Effector memory CD4-positive, alpha-beta T cell (primary cell): ENCODE measurements at regions not wholly inside any gene's neighbourhood (a gene's known extent, or its start where the extent isn't known, plus 50 kb on each side); places are given as distances from the start of the nearest gene placed in this dataset.

ENCODE experiments used
- DNase-seq, 3 donors: peaks; one replicate each; pipeline ENCODE4 v3.0.0-alpha.2; 2020
- H3K27ac ChIP-seq: 2 replicates; pipeline ENCODE4 v1.7.0; 2013; ENCODE audit warnings: mild to moderate bottlenecking, low read length, moderate library complexity; ENCODE audit not compliant: insufficient read depth, poor library complexity, severe bottlenecking
- H3K27me3 ChIP-seq: replicated peaks from 2 replicates; pipeline ENCODE4 v1.7.0; 2013; ENCODE audit warnings: mild to moderate bottlenecking, low read length; ENCODE audit not compliant: insufficient read depth, control insufficient read depth, poor library complexity, severe bottlenecking
- H3K36me3 ChIP-seq: 2 replicates; pipeline ENCODE4 v1.7.0; 2013; ENCODE audit warnings: mild to moderate bottlenecking, low read length, moderate library complexity; ENCODE audit not compliant: control insufficient read depth, insufficient read depth
- H3K4me1 ChIP-seq: 2 replicates; pipeline ENCODE4 v1.7.0; 2013; ENCODE audit warnings: low read length, mild to moderate bottlenecking; ENCODE audit not compliant: control insufficient read depth, insufficient read depth, poor library complexity, severe bottlenecking
- H3K4me3 ChIP-seq: 2 replicates; pipeline ENCODE4 v1.7.0; 2013; ENCODE audit warnings: low read length, low read depth, mild to moderate bottlenecking; ENCODE audit not compliant: insufficient read depth, poor library complexity, severe bottlenecking
- H3K9me3 ChIP-seq: 2 replicates; pipeline ENCODE4 v1.7.0; 2013; ENCODE audit warnings: mild to moderate bottlenecking, low read length, moderate library complexity; ENCODE audit not compliant: control insufficient read depth

- Histone ChIP-seq H3K27me3 (no peaks in the 10 kb centered on the region), H3K4me3 (no peak overlapping the region), H3K9me3 (no peaks in the 10 kb centered on the region), H3K36me3 (no peaks in the 10 kb centered on the region), H3K27ac (no peak overlapping the region), H3K4me1 (no peaks in the 10 kb centered on the region)
- DNase-seq: no peak
Observed at GRCh38 chr7:128145191-128145590, 95.9 kb upstream of the LEP start.

DNA sequence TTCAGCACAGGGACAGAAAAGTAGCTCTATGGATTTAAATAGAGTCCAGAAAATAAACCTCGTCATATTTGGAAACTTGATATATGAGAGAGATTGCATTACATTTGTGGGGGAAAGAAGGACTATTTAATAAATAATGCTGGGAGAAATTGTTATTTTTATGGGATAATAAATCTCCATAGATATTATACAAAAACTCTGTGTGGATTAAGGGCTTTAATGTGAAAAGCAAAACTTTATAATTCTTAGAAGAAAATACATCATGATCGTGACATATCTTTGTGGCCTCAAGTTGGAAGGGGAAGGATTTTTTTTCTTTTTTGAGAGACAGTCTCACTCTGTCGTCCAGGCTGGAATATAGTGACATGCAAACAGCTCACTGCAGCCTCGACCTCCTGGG lies 95.0 kb upstream of the LEP start:
- no peak for DNase-seq
- no peaks in the 10 kb centered on the region for H3K4me1 ChIP-seq
- H3K36me3 ChIP-seq: no peaks in the 10 kb centered on the region
- H3K27ac ChIP-seq: no peak overlapping the region
- no peaks in the 10 kb centered on the region for H3K9me3 ChIP-seq
- H3K27me3 ChIP-seq: no peaks in the 10 kb centered on the region
- H3K4me3 ChIP-seq: no peak overlapping the region

DNA sequence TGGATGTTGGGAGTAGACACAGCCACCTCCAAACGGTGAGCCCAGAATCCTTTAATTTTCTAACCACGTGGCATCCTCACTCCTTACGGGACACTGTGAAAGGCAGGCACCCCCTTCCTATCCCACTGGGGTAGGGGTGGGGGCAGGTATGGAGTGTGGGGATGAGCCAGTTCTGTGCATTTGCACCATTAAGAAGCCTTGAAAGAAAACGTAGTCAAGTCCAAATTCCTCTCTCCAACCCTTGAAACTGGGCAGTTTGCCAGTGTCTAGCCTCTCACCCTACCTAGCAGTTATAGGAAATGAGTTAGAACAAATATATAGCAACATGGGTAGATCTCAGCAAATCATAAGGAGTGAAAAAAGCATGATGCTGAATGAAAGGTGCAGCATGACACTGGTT lies 92.4 kb upstream of the LEP start:
- Histone ChIP-seq H3K9me3 (no peaks in the 10 kb centered on the region), H3K27ac (no peak overlapping the region), H3K36me3 (no peaks in the 10 kb centered on the region), H3K4me3 (no peak overlapping the region), H3K4me1 (no peaks in the 10 kb centered on the region), H3K27me3 (no peaks in the 10 kb centered on the region)
- no peak for DNase-seq

GRCh38 chr7:128150223-128150865 lies 90.7 kb upstream of the LEP start:
- no peak for DNase-seq
- Histone ChIP-seq H3K9me3 (no peaks in the 10 kb centered on the region), H3K27me3 (no peaks in the 10 kb centered on the region), H3K4me3 (no peak overlapping the region), H3K27ac (no peak overlapping the region), H3K36me3 (no peaks in the 10 kb centered on the region), H3K4me1 (no peaks in the 10 kb centered on the region)

GRCh38 chr7:128151635-128152034 lies 89.4 kb upstream of the LEP start:
- Histone ChIP-seq H3K9me3 (no peaks in the 10 kb centered on the region), H3K4me3 (no peak overlapping the region), H3K36me3 (no peaks in the 10 kb centered on the region), H3K27me3 (no peaks in the 10 kb centered on the region), H3K27ac (no peak overlapping the region), H3K4me1 (no peaks in the 10 kb centered on the region)
- DNase-seq: no peak

DNA sequence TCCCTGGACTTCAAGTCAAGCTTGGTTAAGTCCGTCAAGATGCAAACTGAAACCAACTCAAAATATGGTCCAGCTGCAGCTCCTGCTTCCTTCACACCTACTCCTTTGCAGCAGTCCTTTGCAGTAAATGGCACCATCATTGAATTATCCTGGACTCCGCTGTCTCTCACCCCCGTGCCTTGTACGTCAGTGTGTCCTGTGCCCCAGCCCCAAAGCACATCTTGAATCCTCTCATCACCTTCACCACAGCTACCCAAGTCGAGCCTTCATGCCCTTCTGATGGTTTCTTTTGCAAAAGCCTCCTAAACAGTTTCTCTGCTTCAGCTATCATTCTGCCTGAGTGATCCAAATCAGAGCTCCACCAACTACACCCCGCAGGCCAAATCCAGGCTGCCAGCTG lies 88.4 kb upstream of the LEP start:
- H3K4me1 ChIP-seq: no peaks in the 10 kb centered on the region
- no peaks in the 10 kb centered on the region for H3K27me3 ChIP-seq
- H3K27ac ChIP-seq: no peak overlapping the region
- no peak overlapping the region for H3K4me3 ChIP-seq
- no peaks in the 10 kb centered on the region for H3K36me3 ChIP-seq
- H3K9me3 ChIP-seq: no peaks in the 10 kb centered on the region
- no peak for DNase-seq

- no peak for DNase-seq
- H3K4me3 ChIP-seq: no peak overlapping the region
- no peaks in the 10 kb centered on the region for H3K4me1 ChIP-seq
- no peak overlapping the region for H3K27ac ChIP-seq
- no peaks in the 10 kb centered on the region for H3K9me3 ChIP-seq
- no peaks in the 10 kb centered on the region for H3K36me3 ChIP-seq
- H3K27me3 ChIP-seq: no peaks in the 10 kb centered on the region
Observed at GRCh38 chr7:128153436-128153835, 87.6 kb upstream of the LEP start.

DNA sequence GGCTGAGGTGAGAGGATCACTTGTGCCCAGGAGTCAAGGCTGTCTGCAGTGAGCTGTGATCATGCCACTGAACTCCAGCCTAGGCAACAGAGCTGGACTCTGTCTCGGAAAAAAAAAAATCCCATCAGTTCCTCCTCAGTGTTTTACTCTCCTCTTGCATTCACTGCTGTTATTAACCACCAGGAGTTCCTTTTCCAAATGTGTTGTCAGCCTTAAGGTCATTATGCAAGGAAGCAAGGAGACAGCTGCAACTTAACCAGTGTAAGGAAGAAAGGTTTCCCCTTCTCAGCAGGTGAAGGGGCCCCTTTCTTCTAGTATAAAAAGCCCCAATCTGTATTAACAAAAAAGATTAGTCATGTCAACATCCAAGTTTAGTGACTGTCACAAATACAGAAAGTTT lies 86.6 kb upstream of the LEP start:
- H3K27me3 ChIP-seq: no peaks in the 10 kb centered on the region
- no peaks in the 10 kb centered on the region for H3K36me3 ChIP-seq
- no peaks in the 10 kb centered on the region for H3K4me1 ChIP-seq
- no peak overlapping the region for H3K27ac ChIP-seq
- H3K9me3 ChIP-seq: no peaks in the 10 kb centered on the region
- no peak overlapping the region for H3K4me3 ChIP-seq
- no peak for DNase-seq

GRCh38 chr7:128155100-128155740 lies 85.9 kb upstream of the LEP start:
- Histone ChIP-seq H3K27ac (no peak overlapping the region), H3K27me3 (no peaks in the 10 kb centered on the region), H3K9me3 (no peaks in the 10 kb centered on the region), H3K4me3 (no peak overlapping the region), H3K4me1 (no peaks in the 10 kb centered on the region), H3K36me3 (no peaks in the 10 kb centered on the region)
- DNase-seq: no peak

DNA sequence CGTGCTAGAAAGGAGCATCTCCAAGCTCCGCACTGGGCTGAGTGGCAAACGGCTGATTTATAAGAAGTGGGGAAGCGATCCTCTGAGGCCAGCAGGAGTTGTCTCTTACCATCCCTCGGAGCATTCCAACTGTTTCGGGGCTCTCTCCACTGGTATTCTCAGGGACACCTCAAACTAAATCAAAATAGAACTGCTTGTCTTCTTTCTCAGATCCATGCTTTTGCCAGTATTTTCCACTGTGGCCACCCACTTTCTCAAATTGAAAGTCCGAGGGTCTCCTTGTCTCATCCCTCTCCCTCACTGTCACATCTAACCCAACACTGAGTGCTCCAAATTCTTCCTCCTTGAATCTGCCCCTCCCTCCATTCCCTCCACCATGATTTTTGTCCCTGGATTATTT lies 83.2 kb upstream of the LEP start:
- no peak overlapping the region for H3K27ac ChIP-seq

More for the DNA sequence above, 83.2 kb upstream of the LEP start:
- Histone ChIP-seq H3K36me3 (no peaks in the 10 kb centered on the region), H3K4me1 (no peaks in the 10 kb centered on the region), H3K9me3 (no peaks in the 10 kb centered on the region), H3K4me3 (no peak overlapping the region), H3K27me3 (peaks cover 7% of the 10 kb centered on the region)
- no peak for DNase-seq
